OCI-LY7 (cell line): ENCODE measurements at regions not wholly inside any gene's neighbourhood (a gene's known extent, or its start where the extent isn't known, plus 50 kb on each side); places are given as distances from the start of the nearest gene placed in this dataset.

Experiments
- BruUV-seq: library from RNA; stranded (reverse); fragments of 400-500 nt; replicated peaks from 2 replicates; lab custom pipeline; 2021; lab: Mats Ljungman, UMichigan
- CTCF ChIA-PET: fragments of 300-600 bp; sonication (Branson Sonifier 250); formaldehyde crosslinking; loops from one replicate; lab custom pipeline; 2022; ENCODE audit warnings: antibody characterized with exemption; ENCODE audit not compliant: unreplicated experiment; lab: Charles Lee
- POLR2A ChIA-PET: fragments of 300-600 bp; sonication (Branson Sonifier 250); formaldehyde crosslinking; loops from one replicate; lab custom pipeline; 2022; ENCODE audit warnings: antibody characterized with exemption; lab: Charles Lee
- DNase-seq: peaks from one replicate; pipeline ENCODE4 v3.0.0-alpha.2; 2015; ENCODE audit warnings: low spot score
- H2AFZ ChIP-seq: fragments of 200-600 bp; sonication (generic), shearing (Covaris generic); 2 replicates; pipeline ENCODE4 v1.6.1; 2014; ENCODE audit warnings: mild to moderate bottlenecking, antibody characterized with exemption, low read length, moderate library complexity
- H3K27ac ChIP-seq: fragments of 200-600 bp; sonication (generic); 2 replicates; pipeline ENCODE4 v1.5.1; 2014; ENCODE audit warnings: mixed run types, low read depth, mild to moderate bottlenecking, moderate library complexity, low read length, inconsistent platforms; ENCODE audit not compliant: poor library complexity, severe bottlenecking
- H3K36me3 ChIP-seq: fragments of 200-600 bp; sonication (generic); 2 replicates; pipeline ENCODE4 v1.6.1; 2014; ENCODE audit warnings: mild to moderate bottlenecking, antibody characterized with exemption, low read length, moderate library complexity, mixed read lengths; ENCODE audit not compliant: insufficient read depth
- H3K4me1 ChIP-seq: fragments of 200-600 bp; sonication (generic); 2 replicates; pipeline ENCODE4 v1.5.1; 2014; ENCODE audit warnings: mild to moderate bottlenecking, low read length; ENCODE audit not compliant: insufficient read depth, poor library complexity, severe bottlenecking
- H3K4me2 ChIP-seq: fragments of 200-600 bp; sonication (generic); 2 replicates; pipeline ENCODE4 v1.6.1; 2014; ENCODE audit warnings: mild to moderate bottlenecking, low read length
- H3K4me3 ChIP-seq: fragments of 200-600 bp; sonication (generic); 2 replicates; pipeline ENCODE4 v1.5.1; 2014; ENCODE audit warnings: mild to moderate bottlenecking, low read depth, low read length; ENCODE audit not compliant: poor library complexity, severe bottlenecking
- H3K79me2 ChIP-seq: fragments of 200-600 bp; sonication (generic); 2 replicates; pipeline ENCODE4 v1.6.1; 2016; ENCODE audit warnings: low read depth, mild to moderate bottlenecking, low read length, moderate library complexity, mixed read lengths; ENCODE audit not compliant: insufficient read depth
- H3K9me2 ChIP-seq: fragments of 200-600 bp; sonication (generic); 2 replicates; pipeline ENCODE4 v1.6.1; 2016; ENCODE audit warnings: mild to moderate bottlenecking, low read length, mixed read lengths; ENCODE audit not compliant: insufficient read depth
- H3K9me3 ChIP-seq: fragments of 200-600 bp; sonication (generic); 2 replicates; pipeline ENCODE4 v1.6.1; 2014; ENCODE audit warnings: mild to moderate bottlenecking, mixed run types, low read length, mixed read lengths
- H4K20me1 ChIP-seq: fragments of 200-600 bp; sonication (generic); 2 replicates; pipeline ENCODE4 v1.6.1; 2014; ENCODE audit warnings: mild to moderate bottlenecking, antibody characterized with exemption, low read length, moderate library complexity, mixed read lengths; ENCODE audit not compliant: insufficient read depth
- EZH2phosphoT487 ChIP-seq: fragments of 200-600 bp; sonication (generic); IDR thresholded peaks from 2 replicates; pipeline ENCODE4 v1.6.1; 2018; ENCODE audit warnings: low read depth, borderline replicate concordance, mild to moderate bottlenecking, mixed run types, antibody characterized with exemption, low read length, moderate library complexity, mixed read lengths
- intact Hi-C: fragments of 100-400 bp; cut with micrococcal nuclease; formaldehyde crosslinking; loops from one replicate; pipeline ENCODE4 v1.10.0; 2022; ENCODE audit not compliant: unreplicated experiment
- TF ChIP-seq, protein P1 (sequence below): fragments of 200-600 bp; sonication (generic); conservative IDR thresholded peaks from 2 replicates; pipeline ENCODE4 v1.5.1; 2014; ENCODE audit warnings: mild to moderate bottlenecking, antibody characterized with exemption, low read length, moderate library complexity, mixed read lengths

DNA sequence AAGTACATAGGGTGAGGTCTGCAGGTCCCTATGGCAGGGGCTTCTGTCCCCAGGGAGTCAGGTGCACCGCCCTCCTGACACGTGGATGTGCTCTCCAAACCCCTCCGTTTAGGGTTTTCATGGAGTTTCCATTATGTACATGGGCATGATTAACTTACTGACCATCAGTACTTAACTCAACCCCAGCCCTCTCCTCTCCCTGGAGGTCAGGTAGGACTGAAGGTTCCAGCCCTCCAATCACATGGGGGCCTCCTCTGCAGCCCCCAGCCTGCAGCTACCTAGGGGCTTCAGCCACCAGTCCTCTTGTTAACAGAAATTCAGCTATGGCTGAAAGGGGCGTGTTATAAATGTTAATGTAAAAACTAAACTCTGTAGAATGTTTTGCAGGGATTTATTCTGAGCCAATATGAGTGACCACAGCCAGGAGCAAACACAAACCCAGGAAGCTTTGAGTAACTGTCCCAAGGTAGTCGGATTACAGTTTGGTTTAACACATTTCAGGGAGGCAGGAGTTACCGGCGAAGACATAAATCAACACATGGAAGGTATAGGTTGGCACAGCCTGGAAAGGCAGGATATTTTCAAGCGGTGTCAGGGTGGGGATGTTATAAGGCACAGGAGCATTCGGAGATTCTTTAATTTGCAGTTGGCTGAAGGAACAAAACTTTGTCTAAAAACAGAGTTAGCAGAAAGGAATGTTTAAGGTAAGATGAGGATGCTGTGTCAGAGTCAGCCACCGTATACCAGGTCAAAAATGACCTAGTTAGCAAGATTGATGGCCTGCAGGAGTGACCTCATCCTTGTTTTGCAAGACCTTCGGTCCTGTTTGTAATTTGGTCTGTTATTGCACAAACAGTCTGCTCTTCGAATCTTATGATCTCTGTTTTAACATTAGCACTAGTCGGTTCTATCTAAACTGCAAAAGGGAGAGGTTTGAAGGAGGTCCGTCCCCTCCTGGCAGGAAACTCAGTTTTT, 75.2 kb downstream of the TNFAIP2 start:
- no peak overlapping the region for H3K4me2 ChIP-seq
- no peaks in the 10 kb centered on the region for H3K79me2 ChIP-seq
- no peak for DNase-seq
- H3K9me2 ChIP-seq = no peaks in the 10 kb centered on the region
- ChIA-PET CTCF (no interaction called here), POLR2A (no interaction called here)
- TF ChIP-seq EZH2phosphoT487 = no peak
- TF ChIP-seq, protein P1, sequence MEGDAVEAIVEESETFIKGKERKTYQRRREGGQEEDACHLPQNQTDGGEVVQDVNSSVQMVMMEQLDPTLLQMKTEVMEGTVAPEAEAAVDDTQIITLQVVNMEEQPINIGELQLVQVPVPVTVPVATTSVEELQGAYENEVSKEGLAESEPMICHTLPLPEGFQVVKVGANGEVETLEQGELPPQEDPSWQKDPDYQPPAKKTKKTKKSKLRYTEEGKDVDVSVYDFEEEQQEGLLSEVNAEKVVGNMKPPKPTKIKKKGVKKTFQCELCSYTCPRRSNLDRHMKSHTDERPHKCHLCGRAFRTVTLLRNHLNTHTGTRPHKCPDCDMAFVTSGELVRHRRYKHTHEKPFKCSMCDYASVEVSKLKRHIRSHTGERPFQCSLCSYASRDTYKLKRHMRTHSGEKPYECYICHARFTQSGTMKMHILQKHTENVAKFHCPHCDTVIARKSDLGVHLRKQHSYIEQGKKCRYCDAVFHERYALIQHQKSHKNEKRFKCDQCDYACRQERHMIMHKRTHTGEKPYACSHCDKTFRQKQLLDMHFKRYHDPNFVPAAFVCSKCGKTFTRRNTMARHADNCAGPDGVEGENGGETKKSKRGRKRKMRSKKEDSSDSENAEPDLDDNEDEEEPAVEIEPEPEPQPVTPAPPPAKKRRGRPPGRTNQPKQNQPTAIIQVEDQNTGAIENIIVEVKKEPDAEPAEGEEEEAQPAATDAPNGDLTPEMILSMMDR = no peak
- no peaks in the 10 kb centered on the region for H3K9me3 ChIP-seq
- H3K36me3 ChIP-seq = no peaks in the 10 kb centered on the region
- H3K4me1 ChIP-seq = no peaks in the 10 kb centered on the region
- H3K4me3 ChIP-seq = no peak overlapping the region
- no TSS peak for BruUV-seq
- intact Hi-C loops = no loop called here
- no peaks in the 10 kb centered on the region for H4K20me1 ChIP-seq
- H2AFZ ChIP-seq = no peak overlapping the region
- H3K27ac ChIP-seq = no peak overlapping the region

DNA sequence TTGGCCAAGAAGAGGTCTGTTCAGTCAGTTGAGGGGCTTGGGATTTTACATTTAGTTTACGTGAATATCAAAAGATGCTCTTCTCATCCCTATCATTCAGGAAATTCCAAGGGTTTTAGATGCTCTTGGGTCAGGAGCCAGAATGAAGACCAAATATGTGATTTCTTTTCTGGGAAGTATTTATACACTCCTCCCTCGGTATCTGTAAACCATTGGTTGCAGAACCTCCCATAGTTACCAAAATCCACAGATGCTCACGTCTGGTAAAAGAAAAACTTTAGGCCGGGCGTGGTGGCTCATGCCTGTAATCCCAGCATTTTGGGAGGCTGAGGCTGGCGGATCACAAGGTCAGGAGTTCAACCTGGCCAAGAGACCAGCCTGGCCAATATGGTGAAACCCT, 75.9 kb downstream of the TNFAIP2 start:
- no peak overlapping the region for H3K4me2 ChIP-seq
- H3K79me2 ChIP-seq = no peaks in the 10 kb centered on the region
- intact Hi-C loops = no loop called here
- no peaks in the 10 kb centered on the region for H3K9me2 ChIP-seq
- POLR2A ChIA-PET = no interaction called here
- CTCF ChIA-PET = no interaction called here
- no peak overlapping the region for H3K27ac ChIP-seq
- H3K9me3 ChIP-seq = 0 out of 2 replicates have a peak, but pooled peaks cover 3% of the 10 kb centered on the region
- H2AFZ ChIP-seq = no peak overlapping the region
- no peaks in the 10 kb centered on the region for H3K4me1 ChIP-seq
- H4K20me1 ChIP-seq = no peaks in the 10 kb centered on the region
- H3K36me3 ChIP-seq = no peaks in the 10 kb centered on the region
- no TSS peak for BruUV-seq
- no peak overlapping the region for H3K4me3 ChIP-seq
- TF ChIP-seq, protein P1 = no peak
- no peak for TF ChIP-seq EZH2phosphoT487
- DNase-seq = no peak

DNA sequence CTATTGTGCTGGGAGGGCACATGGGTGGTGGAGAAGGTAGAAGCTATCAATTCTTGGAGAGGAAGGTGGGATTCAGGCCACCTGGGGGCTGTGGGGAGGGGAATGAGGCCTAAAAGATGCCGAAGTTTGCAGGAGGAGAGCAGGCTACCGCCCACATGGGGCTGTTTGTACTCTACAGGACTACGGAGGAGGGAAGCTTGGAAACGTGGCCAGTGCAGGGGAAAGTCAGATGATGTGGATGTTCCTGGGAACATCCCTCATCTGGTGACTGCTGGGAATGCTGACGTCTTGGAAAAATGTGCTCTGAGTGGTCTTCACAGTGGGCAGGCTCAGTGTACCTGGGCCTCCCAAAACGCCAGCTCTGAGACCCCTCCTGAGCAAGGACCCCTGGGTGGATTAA, 78.5 kb downstream of the TNFAIP2 start:
- no peaks in the 10 kb centered on the region for H4K20me1 ChIP-seq
- no peaks in the 10 kb centered on the region for H3K36me3 ChIP-seq
- H3K4me2 ChIP-seq = no peak overlapping the region
- peaks cover 13% of the 10 kb centered on the region; the same call in 1 of the 2 replicates for H3K9me3 ChIP-seq
- H3K27ac ChIP-seq = no peak overlapping the region
- intact Hi-C loops = no loop called here
- H3K4me3 ChIP-seq = no peak overlapping the region
- CTCF ChIA-PET = no interaction called here
- TF ChIP-seq EZH2phosphoT487 = no peak
- TF ChIP-seq, protein P1 = no peak
- no peak overlapping the region for H2AFZ ChIP-seq
- POLR2A ChIA-PET = no interaction called here
- H3K79me2 ChIP-seq = no peaks in the 10 kb centered on the region
- H3K4me1 ChIP-seq = no peaks in the 10 kb centered on the region
- no TSS peak for BruUV-seq
- H3K9me2 ChIP-seq = no peaks in the 10 kb centered on the region
- no peak for DNase-seq
